ENCODE measurements at regions not wholly inside any gene's neighbourhood (a gene's known extent, or its start where the extent isn't known, plus 50 kb on each side); places are given as distances from the start of the nearest gene placed in this dataset.

- Histone ChIP-seq H3K4me1 (ENCODE audit: control insufficient read depth, insufficient read depth, low read length) (no peaks in the 10 kb centered on the region), H3K27me3 (ENCODE audit: control insufficient read depth, insufficient read depth, low read length) (no peaks in the 10 kb centered on the region), H3K27ac (ENCODE audit: low read length) (no peak overlapping the region), H3K9me3 (ENCODE audit: control insufficient read depth, insufficient read depth, low read length) (no peaks in the 10 kb centered on the region), H3K36me3 (ENCODE audit: control insufficient read depth, insufficient read depth, low read length) (no peaks in the 10 kb centered on the region), H3K4me3 (ENCODE audit: low read length) (no peak overlapping the region)
- no peak for DNase-seq (ENCODE audit: low read depth, low spot score)
- WGBS (ENCODE audit: insufficient coverage, insufficient read length): no CpG with 5 or more reads among the region's 6 CpGs
These were observed 175.0 kb upstream of the HS3ST1 start for GRCh38 chr4:11603591-11604194.

- no peaks in the 10 kb centered on the region for H3K27me3 ChIP-seq (ENCODE audit: control insufficient read depth, insufficient read depth, low read length)
- no peaks in the 10 kb centered on the region for H3K4me1 ChIP-seq (ENCODE audit: control insufficient read depth, insufficient read depth, low read length)
- no peak overlapping the region for H3K27ac ChIP-seq (ENCODE audit: low read length)
- H3K4me3 ChIP-seq (ENCODE audit: low read length): no peak overlapping the region
- H3K9me3 ChIP-seq (ENCODE audit: control insufficient read depth, insufficient read depth, low read length): no peaks in the 10 kb centered on the region
- H3K36me3 ChIP-seq (ENCODE audit: control insufficient read depth, insufficient read depth, low read length): no peaks in the 10 kb centered on the region
- WGBS (ENCODE audit: insufficient coverage, insufficient read length): no CpG with 5 or more reads among the region's 7 CpGs
- no peak for DNase-seq (ENCODE audit: low read depth, low spot score)
These were observed 174.1 kb upstream of the HS3ST1 start for GRCh38 chr4:11602606-11603340.

DNA sequence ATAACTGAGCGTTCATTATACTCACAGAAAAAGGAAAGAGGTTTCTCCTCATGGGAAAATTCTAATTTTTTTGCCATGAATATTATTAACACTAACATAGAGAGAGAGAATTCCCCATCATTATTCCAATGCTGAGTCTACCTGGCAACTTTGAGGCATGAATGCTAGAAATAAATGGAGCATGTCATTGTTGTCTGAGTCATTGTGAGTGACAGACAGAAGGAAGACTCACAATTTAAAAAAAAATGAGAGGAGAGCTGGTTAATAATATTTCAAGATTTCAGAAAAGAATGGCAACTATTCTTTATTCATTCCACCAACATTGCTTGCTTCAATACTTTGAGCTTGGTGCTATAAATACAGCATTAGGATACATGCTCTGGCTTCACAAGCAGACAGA lies 170.4 kb upstream of the HS3ST1 start:
- no peak for DNase-seq (ENCODE audit: low read depth, low spot score)
- Histone ChIP-seq H3K27ac (ENCODE audit: low read length) (no peak overlapping the region), H3K27me3 (ENCODE audit: control insufficient read depth, insufficient read depth, low read length) (no peaks in the 10 kb centered on the region), H3K4me3 (ENCODE audit: low read length) (no peak overlapping the region), H3K4me1 (ENCODE audit: control insufficient read depth, insufficient read depth, low read length) (no peaks in the 10 kb centered on the region), H3K9me3 (ENCODE audit: control insufficient read depth, insufficient read depth, low read length) (no peaks in the 10 kb centered on the region), H3K36me3 (ENCODE audit: control insufficient read depth, insufficient read depth, low read length) (no peaks in the 10 kb centered on the region)
- WGBS (ENCODE audit: insufficient coverage, insufficient read length): no CpG with 5 or more reads among the region's 1 CpG

GRCh38 chr4:11598591-11598990 lies 169.9 kb upstream of the HS3ST1 start:
- Histone ChIP-seq H3K36me3 (ENCODE audit: control insufficient read depth, insufficient read depth, low read length) (no peaks in the 10 kb centered on the region), H3K4me3 (ENCODE audit: low read length) (no peak overlapping the region), H3K27me3 (ENCODE audit: control insufficient read depth, insufficient read depth, low read length) (no peaks in the 10 kb centered on the region), H3K27ac (ENCODE audit: low read length) (no peak overlapping the region), H3K9me3 (ENCODE audit: control insufficient read depth, insufficient read depth, low read length) (no peaks in the 10 kb centered on the region), H3K4me1 (ENCODE audit: control insufficient read depth, insufficient read depth, low read length) (no peaks in the 10 kb centered on the region)
- DNase-seq (ENCODE audit: low read depth, low spot score): no peak
- no CpG with 5 or more reads among the region's 4 CpGs for WGBS (ENCODE audit: insufficient coverage, insufficient read length)

- Histone ChIP-seq H3K9me3 (ENCODE audit: control insufficient read depth, insufficient read depth, low read length) (no peaks in the 10 kb centered on the region), H3K27ac (ENCODE audit: low read length) (no peak overlapping the region), H3K4me3 (ENCODE audit: low read length) (no peak overlapping the region), H3K4me1 (ENCODE audit: control insufficient read depth, insufficient read depth, low read length) (no peaks in the 10 kb centered on the region), H3K36me3 (ENCODE audit: control insufficient read depth, insufficient read depth, low read length) (no peaks in the 10 kb centered on the region), H3K27me3 (ENCODE audit: control insufficient read depth, insufficient read depth, low read length) (no peaks in the 10 kb centered on the region)
- no peak for DNase-seq (ENCODE audit: low read depth, low spot score)
- WGBS (ENCODE audit: insufficient coverage, insufficient read length): no CpG with 5 or more reads among the region's 4 CpGs
These were observed 168.8 kb upstream of the HS3ST1 start for GRCh38 chr4:11597506-11597905.

- H3K27me3 ChIP-seq (ENCODE audit: control insufficient read depth, insufficient read depth, low read length): no peaks in the 10 kb centered on the region
- no peak for DNase-seq (ENCODE audit: low read depth, low spot score)
- WGBS (ENCODE audit: insufficient coverage, insufficient read length): no CpG with 5 or more reads among the region's 2 CpGs
These were observed 168.3 kb upstream of the HS3ST1 start for GRCh38 chr4:11596989-11597388.

DNA sequence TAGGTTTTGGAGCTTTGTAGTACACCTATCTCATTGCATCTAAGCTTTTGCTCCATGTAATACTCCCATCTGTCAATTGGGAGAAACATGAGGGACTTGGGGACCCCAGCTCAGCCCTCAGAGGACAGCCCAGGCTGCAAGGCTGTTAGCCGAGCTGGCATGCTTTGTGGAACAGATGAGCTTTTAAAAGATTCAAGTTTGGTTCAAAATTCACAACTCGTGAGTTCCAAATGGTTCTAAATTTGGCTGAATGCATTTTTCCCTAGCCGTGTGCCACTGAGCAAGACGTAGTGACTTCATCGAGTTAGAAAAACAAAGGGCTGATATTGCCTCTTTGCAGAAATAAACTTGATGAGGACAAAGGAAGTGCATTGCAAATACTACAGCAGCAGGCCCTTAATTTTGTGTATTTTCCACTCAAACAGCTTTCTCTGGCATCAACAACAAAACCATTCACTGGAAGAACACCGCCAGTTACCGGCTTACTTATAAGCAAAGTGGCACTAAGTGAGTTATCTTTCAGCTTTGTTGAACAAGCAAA lies 165.0 kb upstream of the HS3ST1 start:
- H3K4me3 ChIP-seq (ENCODE audit: low read length): no peak overlapping the region
- H3K36me3 ChIP-seq (ENCODE audit: control insufficient read depth, insufficient read depth, low read length): no peaks in the 10 kb centered on the region
- H3K27me3 ChIP-seq (ENCODE audit: control insufficient read depth, insufficient read depth, low read length): no peaks in the 10 kb centered on the region
- DNase-seq (ENCODE audit: low read depth, low spot score): no peak
- H3K27ac ChIP-seq (ENCODE audit: low read length): no peak overlapping the region
- H3K9me3 ChIP-seq (ENCODE audit: control insufficient read depth, insufficient read depth, low read length): no peaks in the 10 kb centered on the region
- WGBS (ENCODE audit: insufficient coverage, insufficient read length): no CpG with 5 or more reads among the region's 7 CpGs
- no peaks in the 10 kb centered on the region for H3K4me1 ChIP-seq (ENCODE audit: control insufficient read depth, insufficient read depth, low read length)

More at GRCh38 chr4:11596989-11597388, 168.3 kb upstream of the HS3ST1 start:
- no peak overlapping the region for H3K4me3 ChIP-seq (ENCODE audit: low read length)
- H3K36me3 ChIP-seq (ENCODE audit: control insufficient read depth, insufficient read depth, low read length): no peaks in the 10 kb centered on the region
- no peaks in the 10 kb centered on the region for H3K4me1 ChIP-seq (ENCODE audit: control insufficient read depth, insufficient read depth, low read length)
- no peak overlapping the region for H3K27ac ChIP-seq (ENCODE audit: low read length)
- H3K9me3 ChIP-seq (ENCODE audit: control insufficient read depth, insufficient read depth, low read length): no peaks in the 10 kb centered on the region

DNA sequence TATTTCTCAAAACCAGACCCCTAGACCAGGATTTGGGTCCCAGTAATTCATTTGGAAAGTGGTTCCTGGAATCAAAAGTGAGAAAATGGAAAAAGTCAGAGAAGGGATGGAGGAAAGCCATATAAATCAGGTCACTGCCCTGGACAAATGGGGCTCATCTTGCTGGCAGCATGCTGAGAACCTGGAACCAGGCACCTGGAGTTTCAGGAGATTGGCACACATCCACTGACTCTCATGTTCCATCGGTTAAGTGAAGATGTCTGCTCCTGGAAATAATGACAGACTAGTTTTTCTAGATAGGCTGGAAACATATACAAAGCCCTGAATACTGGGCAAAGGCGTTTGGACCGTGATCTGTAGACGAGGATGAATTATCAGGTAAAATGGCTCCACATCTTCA lies 163.6 kb upstream of the HS3ST1 start:
- WGBS (ENCODE audit: insufficient coverage, insufficient read length): no CpG with 5 or more reads among the region's 4 CpGs
- H3K4me1 ChIP-seq (ENCODE audit: control insufficient read depth, insufficient read depth, low read length): no peaks in the 10 kb centered on the region
- H3K36me3 ChIP-seq (ENCODE audit: control insufficient read depth, insufficient read depth, low read length): no peaks in the 10 kb centered on the region
- DNase-seq (ENCODE audit: low read depth, low spot score): no peak
- no peaks in the 10 kb centered on the region for H3K27me3 ChIP-seq (ENCODE audit: control insufficient read depth, insufficient read depth, low read length)
- H3K27ac ChIP-seq (ENCODE audit: low read length): no peak overlapping the region
- H3K9me3 ChIP-seq (ENCODE audit: control insufficient read depth, insufficient read depth, low read length): no peaks in the 10 kb centered on the region
- H3K4me3 ChIP-seq (ENCODE audit: low read length): no peak overlapping the region

DNA sequence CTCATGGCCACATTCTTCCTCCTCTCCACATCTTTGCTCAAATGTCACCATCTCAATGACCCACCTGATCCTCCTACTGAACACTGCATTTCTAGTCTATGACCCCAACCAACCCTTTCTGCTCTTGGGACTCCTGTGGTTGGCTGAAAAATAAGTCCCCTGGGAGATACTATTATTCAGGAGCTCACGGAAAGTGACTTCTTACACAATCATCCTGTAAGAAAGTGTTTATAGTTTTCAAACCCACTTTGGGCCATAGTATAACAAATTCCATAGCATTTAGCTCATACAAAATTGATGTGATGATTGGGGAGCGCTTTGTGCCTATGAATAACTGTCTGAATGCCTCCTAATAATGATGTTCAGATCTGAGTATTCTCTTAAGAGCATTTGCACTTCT lies 161.4 kb upstream of the HS3ST1 start:
- H3K9me3 ChIP-seq (ENCODE audit: control insufficient read depth, insufficient read depth, low read length): no peaks in the 10 kb centered on the region
- H3K36me3 ChIP-seq (ENCODE audit: control insufficient read depth, insufficient read depth, low read length): no peaks in the 10 kb centered on the region
- no peaks in the 10 kb centered on the region for H3K4me1 ChIP-seq (ENCODE audit: control insufficient read depth, insufficient read depth, low read length)
- no peak for DNase-seq (ENCODE audit: low read depth, low spot score)
- WGBS (ENCODE audit: insufficient coverage, insufficient read length): no CpG with 5 or more reads among the region's 2 CpGs
- H3K4me3 ChIP-seq (ENCODE audit: low read length): no peak overlapping the region
- no peak overlapping the region for H3K27ac ChIP-seq (ENCODE audit: low read length)
- no peaks in the 10 kb centered on the region for H3K27me3 ChIP-seq (ENCODE audit: control insufficient read depth, insufficient read depth, low read length)

DNA sequence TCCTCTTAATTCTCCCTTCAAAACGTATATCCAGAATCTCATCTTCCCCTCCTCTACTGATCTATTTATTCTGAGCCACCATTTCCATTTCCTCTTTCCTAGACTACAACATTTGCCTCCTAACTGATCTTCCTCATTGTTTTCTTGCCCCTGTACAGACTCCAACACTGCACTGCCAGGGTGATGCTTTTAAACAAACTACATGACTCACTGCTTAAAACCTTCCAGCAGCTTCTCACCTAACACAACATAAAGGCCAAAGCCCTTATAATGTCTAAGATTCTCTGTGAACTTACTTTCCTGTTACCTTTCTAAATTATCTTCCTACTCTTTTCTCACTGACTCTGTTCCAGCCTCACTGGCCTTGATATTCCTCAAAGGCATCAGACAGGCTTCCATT lies 161.0 kb upstream of the HS3ST1 start:
- H3K27me3 ChIP-seq (ENCODE audit: control insufficient read depth, insufficient read depth, low read length): no peaks in the 10 kb centered on the region
- H3K36me3 ChIP-seq (ENCODE audit: control insufficient read depth, insufficient read depth, low read length): no peaks in the 10 kb centered on the region
- 100% methylated on average over 1 of the region's 1 CpG for whole genome bisulfite sequencing (ENCODE audit: insufficient coverage, insufficient read length)
- no peaks in the 10 kb centered on the region for H3K9me3 ChIP-seq (ENCODE audit: control insufficient read depth, insufficient read depth, low read length)
- DNase-seq (ENCODE audit: low read depth, low spot score): no peak
- no peaks in the 10 kb centered on the region for H3K4me1 ChIP-seq (ENCODE audit: control insufficient read depth, insufficient read depth, low read length)
- H3K4me3 ChIP-seq (ENCODE audit: low read length): no peak overlapping the region
- no peak overlapping the region for H3K27ac ChIP-seq (ENCODE audit: low read length)

DNA sequence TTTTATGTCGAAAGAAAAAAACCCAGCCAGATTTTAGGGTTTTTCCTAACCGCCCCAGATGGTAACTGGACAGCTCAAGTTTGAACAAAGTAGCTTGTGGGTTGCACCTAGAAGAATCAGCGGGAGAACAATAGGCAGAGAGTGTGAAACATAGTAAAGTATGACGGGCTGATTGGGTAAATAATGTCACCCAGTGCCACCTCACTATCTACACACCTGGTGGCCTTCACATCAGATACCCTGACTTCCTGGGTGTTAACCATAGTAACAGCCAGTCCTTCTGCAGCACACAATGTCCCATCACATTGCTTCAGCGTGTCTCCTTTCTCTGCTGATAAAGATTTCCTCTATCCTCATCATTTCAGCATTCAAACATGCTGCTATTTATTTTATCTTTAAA lies 159.1 kb upstream of the HS3ST1 start:
- H3K27me3 ChIP-seq (ENCODE audit: control insufficient read depth, insufficient read depth, low read length): no peaks in the 10 kb centered on the region
- WGBS (ENCODE audit: insufficient coverage, insufficient read length): no CpG with 5 or more reads among the region's 5 CpGs
- no peaks in the 10 kb centered on the region for H3K9me3 ChIP-seq (ENCODE audit: control insufficient read depth, insufficient read depth, low read length)
- H3K27ac ChIP-seq (ENCODE audit: low read length): no peak overlapping the region
- no peaks in the 10 kb centered on the region for H3K36me3 ChIP-seq (ENCODE audit: control insufficient read depth, insufficient read depth, low read length)
- H3K4me1 ChIP-seq (ENCODE audit: control insufficient read depth, insufficient read depth, low read length): no peaks in the 10 kb centered on the region
- no peak overlapping the region for H3K4me3 ChIP-seq (ENCODE audit: low read length)
- DNase-seq (ENCODE audit: low read depth, low spot score): no peak
